Upper lobe of left lung (tissue), 4 donors: ENCODE measurements at regions not wholly inside any gene's neighbourhood (a gene's known extent, or its start where the extent isn't known, plus 50 kb on each side); places are given as distances from the start of the nearest gene placed in this dataset.

Source experiments
- EP300 ChIP-seq, 4 donors: sonication (generic); formaldehyde crosslinking; IDR thresholded peaks; one replicate each; pipeline ENCODE4 v1.5.1; 2017; ENCODE audit warnings: antibody characterized with exemption in 4 of 4, control low read depth in 2 of 4
- POLR2A ChIP-seq, 4 donors: fragments of 450-650 bp; IDR thresholded peaks; one replicate each; pipeline ENCODE4 v1.5.1; 2016 to 2017; ENCODE audit warnings: antibody characterized with exemption in 4 of 4, mild to moderate bottlenecking in 2 of 4
- TF ChIP-seq, protein P1 (sequence below), 6 experiments: fragments of 450-650 bp in 4 of 6; fragments of 200-600 bp in 2 of 6; sonication (generic) in 2 of 6; IDR thresholded peaks; one replicate each; pipeline ENCODE4 v1.5.1; 2016 to 2019; ENCODE audit warnings: antibody characterized with exemption in 6 of 6

- TF ChIP-seq, protein P1, sequence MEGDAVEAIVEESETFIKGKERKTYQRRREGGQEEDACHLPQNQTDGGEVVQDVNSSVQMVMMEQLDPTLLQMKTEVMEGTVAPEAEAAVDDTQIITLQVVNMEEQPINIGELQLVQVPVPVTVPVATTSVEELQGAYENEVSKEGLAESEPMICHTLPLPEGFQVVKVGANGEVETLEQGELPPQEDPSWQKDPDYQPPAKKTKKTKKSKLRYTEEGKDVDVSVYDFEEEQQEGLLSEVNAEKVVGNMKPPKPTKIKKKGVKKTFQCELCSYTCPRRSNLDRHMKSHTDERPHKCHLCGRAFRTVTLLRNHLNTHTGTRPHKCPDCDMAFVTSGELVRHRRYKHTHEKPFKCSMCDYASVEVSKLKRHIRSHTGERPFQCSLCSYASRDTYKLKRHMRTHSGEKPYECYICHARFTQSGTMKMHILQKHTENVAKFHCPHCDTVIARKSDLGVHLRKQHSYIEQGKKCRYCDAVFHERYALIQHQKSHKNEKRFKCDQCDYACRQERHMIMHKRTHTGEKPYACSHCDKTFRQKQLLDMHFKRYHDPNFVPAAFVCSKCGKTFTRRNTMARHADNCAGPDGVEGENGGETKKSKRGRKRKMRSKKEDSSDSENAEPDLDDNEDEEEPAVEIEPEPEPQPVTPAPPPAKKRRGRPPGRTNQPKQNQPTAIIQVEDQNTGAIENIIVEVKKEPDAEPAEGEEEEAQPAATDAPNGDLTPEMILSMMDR (IDR thresholded peaks at IDR 0.05): no peak
- TF ChIP-seq POLR2A (IDR thresholded peaks at IDR 0.05) (no peak), EP300 (IDR thresholded peaks at IDR 0.05) (peak in 1 of 4 donors; percentile 57)
Observed at GRCh38 chr5:135230251-135230925, 168.6 kb downstream of the MACROH2A1 start.
